Skin epidermis (tissue), 12 donors: ENCODE measurements at regions not wholly inside any gene's neighbourhood (a gene's known extent, or its start where the extent isn't known, plus 50 kb on each side); places are given as distances from the start of the nearest gene placed in this dataset.

ENCODE experiments used
- H3K27ac ChIP-seq, 21 experiments: fragments of 200-600 bp; sonication (generic) in 11 of 21; one replicate each; pipeline ENCODE4 v1.5.0; 2020; ENCODE audit warnings: mild to moderate bottlenecking in 3 of 21, inconsistent platforms in 2 of 21, moderate library complexity in 2 of 21
- H3K4me3 ChIP-seq, 7 experiments: fragments of 200-600 bp; sonication (generic) in 2 of 7; one replicate each; pipeline ENCODE4 v1.5.0; 2020; ENCODE audit warnings: inconsistent platforms in 2 of 7, mild to moderate bottlenecking in 2 of 7, moderate library complexity in 1 of 7

GRCh38 chr11:70007796-70008195, 70.3 kb upstream of the ANO1 start:
- no peak overlapping the region for H3K4me3 ChIP-seq

DNA sequence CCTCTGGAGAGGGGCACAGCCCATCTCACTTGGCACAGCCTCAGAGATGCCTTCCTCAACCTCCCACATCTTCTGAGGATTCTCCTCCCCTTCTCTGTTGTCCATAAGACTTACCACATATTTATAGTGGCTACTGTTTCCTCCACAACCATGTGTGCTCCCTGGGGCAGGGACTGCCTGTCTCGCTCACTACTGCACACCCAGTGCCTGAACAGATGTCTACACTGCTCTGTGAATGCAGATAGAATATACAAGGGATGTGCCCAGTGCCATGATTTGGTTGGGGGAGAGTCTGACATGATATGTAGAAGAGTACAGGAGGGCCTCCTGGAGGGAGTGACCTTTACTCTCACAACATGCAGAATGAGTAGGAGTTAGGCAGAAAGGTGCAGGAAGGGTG, 67.3 kb upstream of the ANO1 start:
- Histone ChIP-seq H3K4me3 (no peak overlapping the region), H3K27ac (no peak overlapping the region)

More at GRCh38 chr11:70007796-70008195, 70.3 kb upstream of the ANO1 start:
- no peak overlapping the region for H3K27ac ChIP-seq

DNA sequence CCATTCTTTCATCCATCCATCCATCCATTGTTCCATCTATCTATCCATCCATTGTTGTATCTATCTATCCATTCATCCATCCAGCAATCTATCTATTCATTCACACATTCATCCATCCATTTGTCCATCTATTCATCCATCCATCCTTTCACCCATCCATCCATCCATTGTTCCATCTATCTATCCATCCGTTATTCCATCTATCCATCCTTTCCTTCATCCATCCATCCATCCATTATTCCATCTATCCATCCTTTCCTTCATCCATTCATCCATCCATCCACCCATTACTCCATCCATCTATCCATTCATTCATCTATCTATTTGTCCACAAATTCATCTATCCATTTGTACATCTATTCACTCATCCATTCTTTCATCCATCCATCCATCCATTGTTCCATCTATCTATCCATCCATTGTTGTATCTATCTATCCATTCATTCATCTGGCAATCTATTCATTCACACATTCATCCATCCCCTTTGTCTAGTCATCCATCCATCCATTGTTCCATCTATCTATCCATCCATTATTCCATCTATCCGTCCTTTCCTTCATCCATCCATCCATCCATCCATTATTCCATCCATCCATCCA, 65.9 kb upstream of the ANO1 start:
- no peak overlapping the region for H3K4me3 ChIP-seq
- no peak overlapping the region for H3K27ac ChIP-seq

DNA sequence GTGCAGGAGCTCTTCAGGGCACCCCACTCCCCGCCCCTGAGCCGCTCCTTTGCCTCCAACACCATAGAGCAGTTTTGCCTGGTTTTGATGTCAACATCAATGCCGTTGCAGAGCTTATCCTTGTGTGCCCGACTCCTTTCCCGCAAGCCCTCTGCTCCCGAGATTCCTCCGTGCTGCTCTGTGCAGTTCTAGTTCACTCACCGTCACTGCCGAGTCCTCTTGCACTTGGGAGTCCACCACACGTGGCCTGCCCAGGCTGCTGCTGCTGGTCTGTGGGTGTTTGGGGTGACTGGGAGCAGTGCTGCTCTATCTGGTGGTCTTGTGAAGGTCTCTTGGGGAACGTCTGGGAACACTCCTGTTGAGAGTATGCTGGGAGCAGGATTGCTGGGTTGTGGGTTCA, 63.8 kb upstream of the ANO1 start:
- Histone ChIP-seq H3K27ac (no peak overlapping the region), H3K4me3 (no peak overlapping the region)

DNA sequence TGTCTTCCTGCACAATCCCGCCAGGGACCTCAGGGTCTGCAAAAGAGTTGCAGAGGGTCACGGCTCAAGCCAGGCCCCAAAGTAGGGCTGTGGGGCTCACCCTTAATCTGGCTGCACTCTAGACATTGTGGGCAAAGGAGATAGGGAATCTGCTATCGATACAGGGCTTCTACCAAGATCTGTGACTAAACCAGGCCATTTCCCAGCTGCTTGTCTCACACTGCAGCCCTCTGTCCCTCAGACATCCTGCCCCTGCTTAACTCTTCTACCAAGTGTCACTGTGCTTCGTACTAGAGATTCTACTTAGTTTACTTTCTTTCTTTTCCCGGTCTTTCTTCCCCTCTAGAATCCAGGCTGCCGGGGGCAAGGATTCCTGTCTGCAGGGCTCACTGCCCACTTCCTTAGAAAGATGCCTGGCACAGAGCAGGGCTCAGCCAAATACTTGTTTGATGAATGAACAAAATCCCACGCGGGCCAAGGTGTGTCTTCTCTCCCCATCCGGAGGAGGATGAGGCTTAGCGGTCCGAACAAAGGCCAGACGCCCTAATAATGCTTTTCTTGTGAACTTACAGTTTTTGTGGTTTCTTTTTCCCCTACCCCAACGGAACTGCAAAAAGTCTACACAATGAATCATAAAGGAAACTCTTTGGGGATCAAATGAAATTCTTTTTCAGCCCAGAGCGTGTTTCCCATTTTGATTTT, 61.3 kb upstream of the ANO1 start:
- Histone ChIP-seq H3K27ac (peak overlapping the region in 7 of 21 experiments; percentile 5 to 62 (median 22)), H3K4me3 (no peak overlapping the region)

- Histone ChIP-seq H3K4me3 (no peak overlapping the region), H3K27ac (peak overlapping the region in 2 of 21 experiments; percentile 14 to 28)
These were observed 59.3 kb upstream of the ANO1 start for GRCh38 chr11:70018816-70019215.

DNA sequence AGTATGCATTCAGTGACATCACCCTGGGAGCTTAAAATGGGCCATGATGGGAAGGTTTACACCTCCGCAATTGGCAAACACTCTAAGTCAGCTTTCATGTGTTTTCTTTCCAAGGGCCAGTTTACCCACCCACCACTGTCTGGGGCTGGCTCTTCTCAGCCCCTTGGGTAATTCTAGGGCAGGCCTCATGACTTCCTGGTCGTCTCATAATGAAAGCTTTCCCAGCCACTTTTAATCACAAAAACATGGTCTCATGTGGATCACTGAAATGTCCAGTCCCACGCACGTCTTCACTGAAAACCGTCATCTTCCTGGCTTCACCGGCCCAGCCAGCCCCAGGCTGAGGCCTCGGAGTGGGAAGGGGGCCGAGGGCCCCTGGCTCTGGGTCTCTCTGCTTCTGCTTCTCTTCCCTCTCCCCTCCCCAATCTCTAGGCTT, 58.5 kb upstream of the ANO1 start:
- H3K4me3 ChIP-seq: no peak overlapping the region
- H3K27ac ChIP-seq: peak overlapping the region in 16 of 21 experiments; percentile 13 to 89 (median 64)

- H3K4me3 ChIP-seq: no peak overlapping the region
- H3K27ac ChIP-seq: peak overlapping the region in 17 of 21 experiments; percentile 12 to 89 (median 63)
These were observed 57.5 kb upstream of the ANO1 start for GRCh38 chr11:70020336-70021214.

- H3K4me3 ChIP-seq: no peak overlapping the region
- peak overlapping the region in 1 of 21 experiments; percentile 44 for H3K27ac ChIP-seq
These were observed 56.5 kb upstream of the ANO1 start for GRCh38 chr11:70021586-70021985.

DNA sequence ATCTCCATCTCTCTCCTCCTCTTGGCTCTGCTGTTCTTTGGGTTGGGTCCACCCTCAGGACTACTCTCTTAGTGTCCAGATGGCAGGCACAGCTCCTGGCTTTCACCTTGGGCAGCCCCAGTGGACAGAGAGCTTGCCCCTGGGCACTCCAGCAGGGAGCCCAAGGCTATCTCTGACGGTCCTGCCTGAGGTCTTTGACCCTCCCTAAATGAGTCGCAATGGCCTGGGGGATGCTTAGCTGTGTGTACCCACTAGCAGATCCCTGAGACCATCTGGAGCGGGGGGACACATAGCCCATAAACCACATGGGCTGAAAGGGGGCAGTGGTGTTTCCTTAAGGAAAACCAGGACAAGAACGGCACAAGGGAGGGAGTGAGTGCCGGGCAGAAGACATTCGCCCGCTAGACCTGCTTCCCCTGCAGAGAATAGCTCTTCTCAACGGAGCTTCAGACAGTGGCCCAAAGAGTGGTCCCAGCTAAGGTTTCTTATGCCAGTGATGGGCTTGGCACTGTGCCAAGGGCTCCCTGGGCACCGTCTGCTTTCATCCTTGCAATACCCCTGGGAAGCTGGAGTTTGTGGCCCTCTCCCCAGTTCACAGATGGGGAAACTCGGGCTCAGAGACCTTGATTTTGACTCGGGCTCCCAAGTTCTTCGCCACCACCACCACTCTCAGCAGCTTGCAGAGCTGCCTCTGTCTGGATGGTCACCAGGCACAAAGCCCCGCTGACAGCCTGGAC, 53.9 kb upstream of the ANO1 start:
- H3K4me3 ChIP-seq: no peak overlapping the region
- no peak overlapping the region for H3K27ac ChIP-seq

GRCh38 chr11:70024773-70025045, 53.4 kb upstream of the ANO1 start:
- Histone ChIP-seq H3K27ac (no peak overlapping the region), H3K4me3 (no peak overlapping the region)

GRCh38 chr11:70025308-70025707, 52.8 kb upstream of the ANO1 start:
- Histone ChIP-seq H3K27ac (no peak overlapping the region), H3K4me3 (no peak overlapping the region)

GRCh38 chr11:70026012-70026411, 52.1 kb upstream of the ANO1 start:
- Histone ChIP-seq H3K4me3 (no peak overlapping the region), H3K27ac (no peak overlapping the region)

DNA sequence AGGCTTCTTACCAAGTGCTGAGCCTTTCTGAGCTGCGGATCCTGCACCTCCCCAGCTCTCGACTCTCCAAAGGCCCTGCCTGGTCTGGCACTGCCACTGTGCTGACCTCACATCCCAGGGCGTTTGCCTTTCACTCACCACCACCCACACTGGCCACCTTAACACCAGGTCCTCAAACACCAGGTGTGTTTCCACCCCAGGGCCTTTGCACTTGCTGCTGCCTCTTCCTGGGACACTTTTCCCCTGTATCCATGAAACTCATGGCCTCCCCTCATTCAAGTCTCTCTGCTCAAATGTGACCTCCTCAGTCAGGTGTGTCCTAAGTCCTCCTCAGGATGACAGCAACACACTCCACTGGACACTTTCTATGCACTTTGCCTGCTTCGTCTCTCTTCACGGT, 51.4 kb upstream of the ANO1 start:
- no peak overlapping the region for H3K27ac ChIP-seq
- no peak overlapping the region for H3K4me3 ChIP-seq

GRCh38 chr11:70027451-70027850, 50.7 kb upstream of the ANO1 start:
- Histone ChIP-seq H3K27ac (no peak overlapping the region), H3K4me3 (no peak overlapping the region)

DNA sequence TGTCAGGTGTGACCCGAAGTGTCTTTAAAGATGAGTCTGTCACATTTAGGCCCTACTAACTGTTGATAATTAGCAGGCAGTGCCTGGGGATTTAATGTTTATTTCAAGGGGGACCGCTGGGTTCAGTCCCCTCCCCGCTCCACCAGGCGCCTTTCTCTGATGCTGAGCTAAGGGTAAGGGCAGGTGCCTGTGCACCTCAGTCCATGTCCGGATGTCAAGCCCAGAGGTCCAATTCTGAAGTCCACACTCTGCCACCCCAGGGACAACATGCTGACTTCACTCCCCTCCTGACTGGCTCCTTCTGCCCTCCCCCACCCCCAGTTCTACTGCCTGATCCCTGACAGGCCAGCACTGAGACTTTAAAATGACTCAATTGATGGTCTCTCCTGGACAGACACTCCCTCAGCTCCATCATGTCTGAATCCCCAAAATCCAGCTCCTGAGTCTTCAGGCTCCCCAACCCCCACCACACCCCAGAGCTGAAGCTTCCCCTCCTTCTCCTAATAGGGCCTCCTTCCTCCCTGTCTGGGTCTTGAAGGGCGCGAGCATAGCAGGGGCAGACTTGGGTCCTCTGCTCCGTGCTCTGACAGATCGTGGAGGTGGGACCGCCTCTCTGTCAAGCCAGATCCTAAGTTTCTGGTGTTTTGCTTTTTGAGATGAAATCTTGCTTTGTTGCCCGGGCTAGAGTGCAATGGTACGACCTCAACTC, 49.8 kb upstream of the ANO1 start:
- Histone ChIP-seq H3K4me3 (no peak overlapping the region), H3K27ac (no peak overlapping the region)
